Ishikawa (cell line): ENCODE measurements at regions not wholly inside any gene's neighbourhood (a gene's known extent, or its start where the extent isn't known, plus 50 kb on each side); places are given as distances from the start of the nearest gene placed in this dataset.

Experiments
- CEBPB ChIP-seq: IDR thresholded peaks from 2 replicates; pipeline ENCODE4 v1.6.1; 2012
- CREB1 ChIP-seq: IDR thresholded peaks from 2 replicates; pipeline ENCODE4 v1.6.1; 2012; ENCODE audit warnings: low read depth
- EGR1 ChIP-seq: IDR thresholded peaks from 2 replicates; pipeline ENCODE4 v1.6.1; 2012
- EP300 ChIP-seq: IDR thresholded peaks from 2 replicates; pipeline ENCODE4 v1.6.1; 2012; ENCODE audit warnings: borderline replicate concordance
- FOXM1 ChIP-seq: IDR thresholded peaks from 2 replicates; pipeline ENCODE4 v1.6.1; 2012; ENCODE audit warnings: low read depth, borderline replicate concordance
- NFIC ChIP-seq: IDR thresholded peaks from 2 replicates; pipeline ENCODE4 v1.6.1; 2012
- RAD21 ChIP-seq: IDR thresholded peaks from 2 replicates; pipeline ENCODE4 v1.6.1; 2012; ENCODE audit warnings: low read depth
- TAF1 ChIP-seq: IDR thresholded peaks from 2 replicates; pipeline ENCODE4 v1.6.1; 2012; ENCODE audit warnings: low read depth, mild to moderate bottlenecking
- TCF12 ChIP-seq: IDR thresholded peaks from 2 replicates; pipeline ENCODE4 v1.6.1; 2012; ENCODE audit warnings: low read depth
- TEAD4 ChIP-seq: IDR thresholded peaks from 2 replicates; pipeline ENCODE4 v1.6.1; 2012
- YY1 ChIP-seq: IDR thresholded peaks from 2 replicates; pipeline ENCODE4 v1.6.1; 2012; ENCODE audit warnings: low read depth
- ZBTB7A ChIP-seq: IDR thresholded peaks from 2 replicates; pipeline ENCODE4 v1.6.1; 2012; ENCODE audit warnings: low read depth
- TF ChIP-seq, protein P1 (sequence below): IDR thresholded peaks from 2 replicates; pipeline ENCODE4 v1.6.1; 2012
- TF ChIP-seq, protein P2 (sequence below): IDR thresholded peaks from 2 replicates; pipeline ENCODE4 v1.6.1; 2012
- TF ChIP-seq, protein P3 (sequence below): IDR thresholded peaks from 2 replicates; pipeline ENCODE4 v1.6.1; 2012; ENCODE audit warnings: low read depth, mild to moderate bottlenecking

DNA sequence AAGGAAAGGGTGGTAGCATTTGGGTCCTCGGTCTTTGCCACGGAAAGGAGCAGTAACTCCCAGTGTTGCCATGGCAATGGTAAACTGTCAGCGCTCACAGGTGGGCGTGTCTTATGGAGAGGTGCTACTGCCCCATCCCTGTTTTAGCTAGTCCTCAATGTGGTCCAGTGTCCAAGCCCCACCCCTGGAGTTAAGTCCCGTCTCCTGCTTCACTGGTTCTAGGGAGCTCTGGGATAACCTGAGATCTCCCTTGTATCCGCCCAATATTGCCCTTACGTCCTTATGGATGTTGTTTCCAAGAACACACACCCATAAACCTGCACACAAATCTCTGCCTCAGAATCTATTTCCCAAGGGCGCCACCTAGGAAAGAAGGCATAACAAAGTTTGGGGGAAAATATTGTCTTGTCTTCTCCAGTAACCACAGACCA, 64.2 kb downstream of the SPRING1 start:
- TF ChIP-seq NFIC (no peak), YY1 (no peak), RAD21 (peak; percentile 44)
- TF ChIP-seq, protein P1, sequence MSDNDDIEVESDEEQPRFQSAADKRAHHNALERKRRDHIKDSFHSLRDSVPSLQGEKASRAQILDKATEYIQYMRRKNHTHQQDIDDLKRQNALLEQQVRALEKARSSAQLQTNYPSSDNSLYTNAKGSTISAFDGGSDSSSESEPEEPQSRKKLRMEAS: no peak

DNA sequence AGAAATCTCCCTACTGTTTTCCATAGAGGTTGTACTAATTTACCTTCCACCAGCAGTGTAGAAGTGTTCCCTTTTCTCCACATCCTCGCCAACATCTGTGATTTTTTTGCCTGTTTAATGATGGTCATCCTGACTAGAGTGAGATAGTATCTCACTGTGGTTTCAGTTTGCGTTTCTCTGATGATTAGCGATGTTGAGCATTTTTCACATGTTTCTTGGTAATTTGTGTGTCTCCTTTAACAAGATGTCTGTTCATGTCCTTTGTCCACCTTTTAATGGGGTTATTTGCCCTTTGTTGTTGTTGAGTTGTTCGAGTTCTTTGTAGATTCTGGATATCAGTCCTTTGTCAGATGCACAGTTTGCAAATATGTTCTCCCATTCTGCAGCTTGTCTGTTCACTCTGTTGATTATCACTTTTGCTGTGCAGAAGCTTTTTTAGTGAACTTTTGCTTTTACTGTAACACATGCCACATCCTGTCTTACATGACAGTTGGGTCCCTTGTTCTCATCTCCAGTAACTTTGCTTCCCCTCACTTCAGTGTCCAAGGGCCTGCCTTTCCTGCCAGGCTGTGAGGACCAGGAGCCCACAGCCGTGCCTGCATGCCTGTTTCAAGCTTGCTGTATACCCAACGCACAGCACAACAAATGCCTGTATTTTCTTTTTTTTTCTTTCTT, 64.9 kb downstream of the SPRING1 start:
- TF ChIP-seq CREB1 (no peak), RAD21 (no peak), EGR1 (no peak), TCF12 (no peak), TEAD4 (no peak), NFIC (no peak), FOXM1 (no peak), CEBPB (no peak)
- TF ChIP-seq, protein P2, sequence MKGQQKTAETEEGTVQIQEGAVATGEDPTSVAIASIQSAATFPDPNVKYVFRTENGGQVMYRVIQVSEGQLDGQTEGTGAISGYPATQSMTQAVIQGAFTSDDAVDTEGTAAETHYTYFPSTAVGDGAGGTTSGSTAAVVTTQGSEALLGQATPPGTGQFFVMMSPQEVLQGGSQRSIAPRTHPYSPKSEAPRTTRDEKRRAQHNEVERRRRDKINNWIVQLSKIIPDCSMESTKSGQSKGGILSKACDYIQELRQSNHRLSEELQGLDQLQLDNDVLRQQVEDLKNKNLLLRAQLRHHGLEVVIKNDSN: no peak
- TF ChIP-seq, protein P1: no peak

DNA sequence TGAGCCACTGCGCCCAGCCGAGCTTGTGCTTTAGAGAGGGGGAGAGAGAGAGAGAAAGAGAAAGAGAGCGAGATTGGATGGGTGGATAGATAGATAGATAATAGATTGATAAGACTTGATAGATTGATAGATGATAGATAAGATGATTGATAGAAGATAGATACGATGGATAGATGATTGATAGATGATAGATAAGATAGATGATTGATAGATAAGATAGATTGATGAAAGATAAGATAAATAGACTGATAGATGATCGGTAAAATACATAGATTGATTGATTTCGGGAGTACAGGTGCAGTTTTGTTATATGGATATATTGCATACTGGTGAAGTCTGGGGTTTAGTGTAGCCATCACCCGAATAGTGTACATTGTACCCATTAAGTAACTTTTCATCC, 65.9 kb downstream of the SPRING1 start:
- TF ChIP-seq NFIC: no peak
- no peak for TF ChIP-seq EGR1
- TF ChIP-seq TAF1: no peak
- no peak for TF ChIP-seq TEAD4
- no peak for TF ChIP-seq CREB1
- no peak for TF ChIP-seq EP300
- TF ChIP-seq, protein P1: no peak
- TF ChIP-seq RAD21: no peak
- TF ChIP-seq YY1: no peak
- TF ChIP-seq, protein P2: no peak
- no peak for TF ChIP-seq CEBPB
- no peak for TF ChIP-seq ZBTB7A

DNA sequence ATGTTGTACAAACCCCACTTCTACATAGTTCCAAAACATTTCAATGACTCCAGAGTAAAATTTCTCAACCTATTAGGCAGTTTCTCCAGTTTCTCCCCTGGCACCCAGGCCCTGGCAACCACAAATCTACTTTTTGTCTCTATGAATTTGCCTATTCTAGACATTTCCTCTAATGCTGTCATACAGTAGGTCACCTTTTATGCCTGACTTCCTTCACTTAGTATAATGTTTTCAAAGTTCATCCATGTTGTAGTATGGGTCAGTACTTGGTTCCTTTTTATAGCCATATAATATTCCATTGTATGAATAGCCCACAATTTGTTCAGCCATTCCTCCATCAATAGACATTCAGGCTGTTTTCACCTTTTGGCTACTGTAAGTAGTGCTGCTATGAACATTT, 67.0 kb downstream of the SPRING1 start:
- no peak for TF ChIP-seq CREB1
- TF ChIP-seq, protein P3, sequence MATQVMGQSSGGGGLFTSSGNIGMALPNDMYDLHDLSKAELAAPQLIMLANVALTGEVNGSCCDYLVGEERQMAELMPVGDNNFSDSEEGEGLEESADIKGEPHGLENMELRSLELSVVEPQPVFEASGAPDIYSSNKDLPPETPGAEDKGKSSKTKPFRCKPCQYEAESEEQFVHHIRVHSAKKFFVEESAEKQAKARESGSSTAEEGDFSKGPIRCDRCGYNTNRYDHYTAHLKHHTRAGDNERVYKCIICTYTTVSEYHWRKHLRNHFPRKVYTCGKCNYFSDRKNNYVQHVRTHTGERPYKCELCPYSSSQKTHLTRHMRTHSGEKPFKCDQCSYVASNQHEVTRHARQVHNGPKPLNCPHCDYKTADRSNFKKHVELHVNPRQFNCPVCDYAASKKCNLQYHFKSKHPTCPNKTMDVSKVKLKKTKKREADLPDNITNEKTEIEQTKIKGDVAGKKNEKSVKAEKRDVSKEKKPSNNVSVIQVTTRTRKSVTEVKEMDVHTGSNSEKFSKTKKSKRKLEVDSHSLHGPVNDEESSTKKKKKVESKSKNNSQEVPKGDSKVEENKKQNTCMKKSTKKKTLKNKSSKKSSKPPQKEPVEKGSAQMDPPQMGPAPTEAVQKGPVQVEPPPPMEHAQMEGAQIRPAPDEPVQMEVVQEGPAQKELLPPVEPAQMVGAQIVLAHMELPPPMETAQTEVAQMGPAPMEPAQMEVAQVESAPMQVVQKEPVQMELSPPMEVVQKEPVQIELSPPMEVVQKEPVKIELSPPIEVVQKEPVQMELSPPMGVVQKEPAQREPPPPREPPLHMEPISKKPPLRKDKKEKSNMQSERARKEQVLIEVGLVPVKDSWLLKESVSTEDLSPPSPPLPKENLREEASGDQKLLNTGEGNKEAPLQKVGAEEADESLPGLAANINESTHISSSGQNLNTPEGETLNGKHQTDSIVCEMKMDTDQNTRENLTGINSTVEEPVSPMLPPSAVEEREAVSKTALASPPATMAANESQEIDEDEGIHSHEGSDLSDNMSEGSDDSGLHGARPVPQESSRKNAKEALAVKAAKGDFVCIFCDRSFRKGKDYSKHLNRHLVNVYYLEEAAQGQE: no peak
- no peak for TF ChIP-seq NFIC
- TF ChIP-seq, protein P1: no peak
- no peak for TF ChIP-seq YY1
- TF ChIP-seq CEBPB: no peak
- no peak for TF ChIP-seq TAF1
- TF ChIP-seq TEAD4: no peak
- no peak for TF ChIP-seq FOXM1
- no peak for TF ChIP-seq TCF12

DNA sequence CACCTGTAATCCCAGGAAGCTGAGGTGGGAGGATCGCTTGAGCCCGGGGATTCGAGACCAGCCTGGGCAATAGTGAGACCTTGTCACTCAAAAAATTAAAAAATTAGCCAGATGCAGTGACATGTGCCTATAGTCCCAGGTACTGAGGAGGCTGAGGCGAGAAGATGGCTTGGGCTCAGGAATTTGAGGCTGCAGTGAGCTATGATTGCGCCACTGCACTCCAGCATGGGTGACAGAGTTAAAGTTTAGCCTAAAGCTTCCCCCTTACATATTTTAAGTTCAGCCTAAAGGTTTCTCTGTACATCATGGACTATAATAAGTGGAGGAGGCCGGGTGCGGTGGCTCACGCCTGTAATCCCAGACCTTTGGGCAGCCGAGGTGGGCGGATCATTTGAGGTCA, 70.1 kb downstream of the SPRING1 start:
- TF ChIP-seq RAD21: no peak

DNA sequence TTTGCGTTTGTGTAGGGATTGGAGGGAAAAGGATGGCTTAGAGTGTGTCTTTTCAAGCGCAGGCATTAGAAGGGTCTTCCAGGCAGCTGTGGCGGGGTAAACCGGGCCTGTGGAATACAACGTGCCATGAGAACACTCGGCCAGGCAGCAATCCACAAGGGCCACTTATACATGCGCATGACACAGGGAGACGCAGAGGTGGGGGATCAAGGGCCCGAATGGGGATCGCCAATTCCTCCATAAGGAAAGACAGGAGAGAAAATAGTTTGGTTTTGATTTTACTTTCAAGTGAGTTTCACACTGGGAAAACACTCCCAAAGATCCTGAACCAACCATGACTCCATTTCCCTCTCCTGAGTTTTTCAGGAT, 71.6 kb downstream of the SPRING1 start:
- TF ChIP-seq EP300: no peak
- TF ChIP-seq YY1: no peak
- no peak for TF ChIP-seq FOXM1
- TF ChIP-seq, protein P3: no peak
- no peak for TF ChIP-seq TEAD4
- TF ChIP-seq EGR1: no peak
- TF ChIP-seq CEBPB: no peak
- TF ChIP-seq NFIC: no peak
- TF ChIP-seq TAF1: no peak
- no peak for TF ChIP-seq RAD21
- no peak for TF ChIP-seq ZBTB7A
- TF ChIP-seq CREB1: no peak
- TF ChIP-seq TCF12: no peak
- TF ChIP-seq, protein P1: no peak
- TF ChIP-seq, protein P2: no peak
